ENCODE measurements at regions not wholly inside any gene's neighbourhood (a gene's known extent, or its start where the extent isn't known, plus 50 kb on each side); places are given as distances from the start of the nearest gene placed in this dataset.

DNA sequence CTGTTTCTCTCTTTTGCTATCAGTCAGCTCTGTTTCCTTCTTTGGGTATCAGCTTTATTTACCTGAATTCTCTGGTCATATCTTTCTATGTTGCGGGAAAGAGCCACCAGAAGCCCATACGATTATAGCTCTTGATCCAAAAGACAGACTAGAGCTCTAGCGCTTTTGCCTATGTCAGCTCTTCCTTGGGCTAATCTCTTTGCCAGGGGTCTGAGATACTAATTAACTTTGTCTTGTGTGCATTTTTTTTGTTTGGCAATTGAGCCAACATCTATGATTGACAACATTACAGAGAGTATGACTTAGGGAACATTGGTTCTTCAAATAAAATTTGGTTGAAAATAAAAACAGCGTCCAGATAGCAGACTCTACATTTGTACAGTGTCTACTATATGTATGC lies 603.0 kb downstream of the KCTD16 start:
- DNase-seq (ENCODE audit: low read depth): no peak
- TF ChIP-seq, protein P1, sequence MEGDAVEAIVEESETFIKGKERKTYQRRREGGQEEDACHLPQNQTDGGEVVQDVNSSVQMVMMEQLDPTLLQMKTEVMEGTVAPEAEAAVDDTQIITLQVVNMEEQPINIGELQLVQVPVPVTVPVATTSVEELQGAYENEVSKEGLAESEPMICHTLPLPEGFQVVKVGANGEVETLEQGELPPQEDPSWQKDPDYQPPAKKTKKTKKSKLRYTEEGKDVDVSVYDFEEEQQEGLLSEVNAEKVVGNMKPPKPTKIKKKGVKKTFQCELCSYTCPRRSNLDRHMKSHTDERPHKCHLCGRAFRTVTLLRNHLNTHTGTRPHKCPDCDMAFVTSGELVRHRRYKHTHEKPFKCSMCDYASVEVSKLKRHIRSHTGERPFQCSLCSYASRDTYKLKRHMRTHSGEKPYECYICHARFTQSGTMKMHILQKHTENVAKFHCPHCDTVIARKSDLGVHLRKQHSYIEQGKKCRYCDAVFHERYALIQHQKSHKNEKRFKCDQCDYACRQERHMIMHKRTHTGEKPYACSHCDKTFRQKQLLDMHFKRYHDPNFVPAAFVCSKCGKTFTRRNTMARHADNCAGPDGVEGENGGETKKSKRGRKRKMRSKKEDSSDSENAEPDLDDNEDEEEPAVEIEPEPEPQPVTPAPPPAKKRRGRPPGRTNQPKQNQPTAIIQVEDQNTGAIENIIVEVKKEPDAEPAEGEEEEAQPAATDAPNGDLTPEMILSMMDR (conservative IDR thresholded peaks at IDR 0.05; ENCODE audit: low read length): no peak
- H3K4me3 ChIP-seq (ENCODE audit: low read length): no peak overlapping the region

DNA sequence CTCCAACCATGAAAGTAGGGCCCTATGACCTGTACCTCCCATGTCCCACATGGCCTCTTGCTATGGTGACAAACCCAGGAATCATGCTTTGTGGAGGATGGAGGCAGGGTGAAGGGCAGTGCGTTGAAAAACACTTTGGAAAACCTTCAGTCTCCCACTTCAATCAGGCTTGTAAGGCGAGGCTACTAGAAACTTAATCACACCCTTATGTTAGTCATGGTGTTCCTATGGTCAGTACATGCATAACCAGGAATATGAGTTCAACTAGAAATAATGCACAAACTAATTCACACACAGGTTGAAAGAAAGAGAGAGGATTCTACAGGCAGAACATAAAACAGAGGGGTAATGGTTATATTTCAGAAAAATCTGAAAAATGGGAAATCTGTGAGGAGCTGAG lies 601.1 kb downstream of the KCTD16 start:
- H3K4me3 ChIP-seq (ENCODE audit: low read length): no peak overlapping the region
- TF ChIP-seq, protein P1 (conservative IDR thresholded peaks at IDR 0.05; ENCODE audit: low read length): no peak
- DNase-seq (ENCODE audit: low read depth): no peak

DNA sequence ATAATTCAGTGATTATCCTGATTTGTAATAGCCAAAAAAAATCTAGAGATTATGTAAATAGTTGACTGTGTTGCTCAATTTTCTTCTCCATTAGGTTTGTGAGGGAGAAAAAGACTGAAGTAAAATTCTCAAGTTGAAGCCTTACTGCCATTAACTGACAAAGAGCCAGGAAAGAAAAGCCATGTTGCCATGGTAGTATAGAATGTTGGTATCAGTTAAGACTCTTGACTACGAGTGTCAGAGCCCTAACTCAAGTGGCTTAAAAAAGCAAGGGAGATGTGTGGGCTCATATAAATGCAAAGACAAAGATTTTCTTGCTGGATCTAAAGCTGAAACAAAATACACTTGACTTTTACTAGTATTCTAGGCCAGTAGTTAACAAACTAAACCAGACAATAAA lies 571.7 kb downstream of the KCTD16 start:
- TF ChIP-seq, protein P1 (conservative IDR thresholded peaks at IDR 0.05; ENCODE audit: low read length): no peak
- no peak overlapping the region for H3K4me3 ChIP-seq (ENCODE audit: low read length)
- no peak for DNase-seq (ENCODE audit: low read depth)

DNA sequence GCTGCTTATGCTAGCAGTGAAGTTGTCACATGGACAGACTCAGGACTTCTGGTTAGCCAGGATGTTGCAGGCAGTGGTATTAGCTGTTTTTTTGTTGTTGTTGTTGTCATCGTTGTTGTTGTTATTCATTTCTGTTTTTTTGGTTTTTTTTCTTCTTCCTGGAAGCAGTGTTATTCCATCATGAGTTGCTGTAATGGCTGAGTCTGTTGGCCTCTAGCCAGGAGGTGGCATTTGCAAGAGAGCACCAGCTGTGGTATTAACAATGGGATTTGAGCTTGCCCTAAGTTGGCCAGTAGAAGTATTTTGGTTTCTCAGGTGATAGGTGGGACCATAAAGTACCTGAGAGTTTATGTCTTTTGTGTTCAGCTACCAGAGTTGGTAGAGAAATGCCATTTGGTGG lies 561.1 kb downstream of the KCTD16 start:
- H3K4me3 ChIP-seq (ENCODE audit: low read length): no peak overlapping the region
- TF ChIP-seq, protein P1 (conservative IDR thresholded peaks at IDR 0.05; ENCODE audit: low read length): no peak
- DNase-seq (ENCODE audit: low read depth): no peak

DNA sequence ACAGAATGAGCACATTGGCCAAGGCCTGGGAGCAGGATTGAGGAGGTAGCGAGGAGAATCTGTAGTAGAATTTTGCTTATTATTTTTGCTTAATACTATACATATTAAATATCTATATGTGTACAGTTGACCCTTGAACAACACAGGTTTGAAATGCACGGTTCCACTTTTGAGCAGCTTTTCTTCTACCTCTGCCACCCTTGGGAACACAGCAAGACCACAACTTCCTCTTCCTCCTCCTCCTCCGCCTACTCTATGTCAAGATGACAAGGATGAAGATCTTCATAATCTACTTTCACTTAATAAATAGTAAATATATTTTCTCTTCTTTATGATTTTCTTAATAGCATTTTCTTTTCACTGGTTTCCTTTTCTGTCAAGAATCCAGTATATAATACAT lies 541.4 kb downstream of the KCTD16 start:
- no peak overlapping the region for H3K4me3 ChIP-seq (ENCODE audit: low read length)
- DNase-seq (ENCODE audit: low read depth): no peak
- TF ChIP-seq, protein P1 (conservative IDR thresholded peaks at IDR 0.05; ENCODE audit: low read length): no peak

DNA sequence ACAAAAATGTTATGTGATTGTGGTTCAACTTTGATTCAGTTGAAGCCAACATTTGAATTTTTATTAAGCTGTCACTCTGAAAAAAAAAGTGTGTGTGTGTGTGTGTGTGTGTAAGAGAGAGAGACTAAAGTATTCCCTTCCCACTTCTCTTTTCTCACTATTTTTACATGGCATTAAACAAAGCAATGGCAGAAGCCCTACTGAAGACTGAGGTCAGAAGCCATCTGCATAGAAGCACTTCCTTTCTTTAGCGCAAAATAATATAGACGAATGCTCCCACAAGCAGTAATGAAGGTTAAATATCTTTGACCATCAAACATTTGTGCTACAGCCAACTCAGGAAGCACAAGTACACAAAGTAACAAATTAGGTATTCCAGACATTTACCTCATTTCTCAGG lies 540.5 kb downstream of the KCTD16 start:
- TF ChIP-seq, protein P1 (conservative IDR thresholded peaks at IDR 0.05; ENCODE audit: low read length): no peak
- no peak for DNase-seq (ENCODE audit: low read depth)
- H3K4me3 ChIP-seq (ENCODE audit: low read length): no peak overlapping the region

DNA sequence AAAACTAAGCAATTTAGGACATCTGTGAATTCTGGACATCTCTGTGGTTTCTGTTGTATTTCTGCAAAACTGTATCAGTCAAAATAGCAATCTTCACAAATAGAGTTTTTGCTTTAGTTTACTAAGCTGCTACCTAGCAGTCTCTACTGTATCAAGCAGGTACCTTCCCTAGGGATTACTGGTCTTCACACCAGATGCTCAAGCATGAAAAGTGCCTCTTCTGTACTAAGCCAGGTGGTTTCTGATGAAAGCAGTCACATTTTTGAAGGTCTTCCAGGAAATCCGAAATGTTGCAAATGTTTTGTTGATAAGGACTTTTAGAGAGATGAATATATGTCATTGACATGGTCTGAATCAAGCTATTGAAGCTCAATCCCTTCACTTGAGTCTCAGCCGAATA lies 540.0 kb downstream of the KCTD16 start:
- no peak overlapping the region for H3K4me3 ChIP-seq (ENCODE audit: low read length)
- DNase-seq (ENCODE audit: low read depth): no peak

More for the DNA sequence above, 540.0 kb downstream of the KCTD16 start:
- TF ChIP-seq, protein P1 (conservative IDR thresholded peaks at IDR 0.05; ENCODE audit: low read length): no peak

Data from AG10803 (cell line).